AG09309 (cell line): ENCODE measurements at regions not wholly inside any gene's neighbourhood (a gene's known extent, or its start where the extent isn't known, plus 50 kb on each side); places are given as distances from the start of the nearest gene placed in this dataset.

Experiments used
- DNase-seq: peaks from one replicate; pipeline ENCODE4 v3.0.0-alpha.2; 2010; ENCODE audit warnings: low read depth
- H3K4me3 ChIP-seq: 2 replicates; pipeline ENCODE4 v1.5.1; 2011; ENCODE audit warnings: mild to moderate bottlenecking, low read depth, low read length, moderate library complexity; ENCODE audit not compliant: control insufficient read depth
- TF ChIP-seq, protein P1 (sequence below): IDR thresholded peaks from 2 replicates; pipeline ENCODE4 v1.5.1; 2011; ENCODE audit warnings: mild to moderate bottlenecking, low read depth, low read length, inconsistent platforms; ENCODE audit not compliant: insufficient read depth, control insufficient read depth; ENCODE audit errors: missing control alignments

DNA sequence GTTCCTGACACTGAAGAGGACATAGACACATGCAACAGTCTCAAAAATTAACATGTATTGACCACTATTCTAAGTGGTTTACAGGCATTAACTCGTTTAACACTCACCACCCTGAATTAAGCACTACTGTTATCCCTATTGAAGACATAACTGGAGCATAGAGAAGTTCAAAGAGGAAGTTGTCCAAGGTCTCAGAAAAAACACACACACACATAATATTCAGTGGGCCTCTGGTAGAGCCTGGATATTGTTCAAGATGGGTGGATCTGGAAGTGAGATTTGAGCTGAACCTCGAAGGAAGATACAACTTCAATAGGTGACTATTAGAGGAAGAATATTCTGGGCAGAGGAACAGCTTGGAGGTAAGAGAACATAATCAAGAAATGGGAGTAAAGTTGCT is 334.9 kb downstream of the HNRNPD start:
- DNase-seq = no peak
- TF ChIP-seq, protein P1, sequence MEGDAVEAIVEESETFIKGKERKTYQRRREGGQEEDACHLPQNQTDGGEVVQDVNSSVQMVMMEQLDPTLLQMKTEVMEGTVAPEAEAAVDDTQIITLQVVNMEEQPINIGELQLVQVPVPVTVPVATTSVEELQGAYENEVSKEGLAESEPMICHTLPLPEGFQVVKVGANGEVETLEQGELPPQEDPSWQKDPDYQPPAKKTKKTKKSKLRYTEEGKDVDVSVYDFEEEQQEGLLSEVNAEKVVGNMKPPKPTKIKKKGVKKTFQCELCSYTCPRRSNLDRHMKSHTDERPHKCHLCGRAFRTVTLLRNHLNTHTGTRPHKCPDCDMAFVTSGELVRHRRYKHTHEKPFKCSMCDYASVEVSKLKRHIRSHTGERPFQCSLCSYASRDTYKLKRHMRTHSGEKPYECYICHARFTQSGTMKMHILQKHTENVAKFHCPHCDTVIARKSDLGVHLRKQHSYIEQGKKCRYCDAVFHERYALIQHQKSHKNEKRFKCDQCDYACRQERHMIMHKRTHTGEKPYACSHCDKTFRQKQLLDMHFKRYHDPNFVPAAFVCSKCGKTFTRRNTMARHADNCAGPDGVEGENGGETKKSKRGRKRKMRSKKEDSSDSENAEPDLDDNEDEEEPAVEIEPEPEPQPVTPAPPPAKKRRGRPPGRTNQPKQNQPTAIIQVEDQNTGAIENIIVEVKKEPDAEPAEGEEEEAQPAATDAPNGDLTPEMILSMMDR = no peak
- no peak overlapping the region for H3K4me3 ChIP-seq

DNA sequence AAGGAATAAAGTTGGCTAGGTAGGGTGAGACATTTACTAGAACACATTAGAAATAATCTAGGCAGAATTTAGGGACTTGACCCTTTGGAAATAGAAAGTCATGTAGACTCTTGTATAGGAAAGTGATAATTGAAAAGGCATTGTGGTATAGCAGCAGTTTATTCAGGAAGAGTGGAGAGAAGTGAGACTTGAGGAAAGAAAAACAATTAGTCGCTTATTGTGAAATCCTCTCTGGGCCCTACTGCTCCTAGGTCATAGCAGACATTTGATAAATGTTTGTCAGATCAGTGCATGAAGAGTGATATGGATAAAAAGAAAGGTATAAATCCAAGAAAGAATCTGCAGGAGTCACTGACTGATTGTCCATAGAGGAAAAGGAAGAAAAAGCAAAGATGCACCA is 337.6 kb downstream of the HNRNPD start:
- TF ChIP-seq, protein P1 = no peak
- DNase-seq = no peak
- no peak overlapping the region for H3K4me3 ChIP-seq

DNA sequence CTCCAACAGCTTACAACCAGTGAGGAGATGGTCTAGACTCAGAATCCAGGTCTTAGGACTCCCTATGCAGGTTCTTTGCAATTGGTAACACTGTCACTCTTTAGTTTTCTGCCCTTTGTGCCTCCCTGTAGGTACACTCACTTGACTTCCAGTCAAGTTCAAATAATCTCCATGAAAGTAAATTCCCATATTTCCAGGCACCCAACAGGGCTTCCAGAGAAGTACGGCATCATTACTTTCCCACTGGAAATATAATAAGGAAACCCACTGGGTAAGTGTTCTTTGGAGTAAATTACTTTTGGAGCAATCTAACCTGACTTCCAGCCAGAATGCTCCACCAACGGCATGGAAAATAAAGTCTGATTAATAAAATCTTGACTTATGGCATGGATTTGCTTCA is 338.9 kb downstream of the HNRNPD start:
- no peak for DNase-seq

DNA sequence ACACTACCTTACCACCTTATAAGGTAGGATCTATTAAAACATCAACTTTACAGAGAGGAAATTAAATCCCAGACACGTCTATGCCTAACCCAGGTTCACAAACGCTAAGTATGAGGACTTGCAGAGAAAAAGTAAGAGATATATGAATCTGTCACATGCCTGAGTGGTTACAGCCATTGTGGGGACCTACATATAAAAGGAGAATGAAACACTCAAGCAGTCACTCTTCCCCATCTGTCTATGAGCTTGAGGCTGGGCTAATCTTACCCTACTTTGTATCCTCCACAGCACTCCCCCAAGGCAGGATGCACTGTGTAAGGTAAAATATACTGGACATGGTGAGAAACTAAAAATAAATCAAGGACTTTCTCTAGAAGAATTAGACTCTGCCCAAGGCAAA is 339.9 kb downstream of the HNRNPD start:
- TF ChIP-seq, protein P1 = no peak
- no peak overlapping the region for H3K4me3 ChIP-seq
- DNase-seq = no peak

More for the DNA sequence above, 338.9 kb downstream of the HNRNPD start:
- no peak overlapping the region for H3K4me3 ChIP-seq
- TF ChIP-seq, protein P1 = no peak

DNA sequence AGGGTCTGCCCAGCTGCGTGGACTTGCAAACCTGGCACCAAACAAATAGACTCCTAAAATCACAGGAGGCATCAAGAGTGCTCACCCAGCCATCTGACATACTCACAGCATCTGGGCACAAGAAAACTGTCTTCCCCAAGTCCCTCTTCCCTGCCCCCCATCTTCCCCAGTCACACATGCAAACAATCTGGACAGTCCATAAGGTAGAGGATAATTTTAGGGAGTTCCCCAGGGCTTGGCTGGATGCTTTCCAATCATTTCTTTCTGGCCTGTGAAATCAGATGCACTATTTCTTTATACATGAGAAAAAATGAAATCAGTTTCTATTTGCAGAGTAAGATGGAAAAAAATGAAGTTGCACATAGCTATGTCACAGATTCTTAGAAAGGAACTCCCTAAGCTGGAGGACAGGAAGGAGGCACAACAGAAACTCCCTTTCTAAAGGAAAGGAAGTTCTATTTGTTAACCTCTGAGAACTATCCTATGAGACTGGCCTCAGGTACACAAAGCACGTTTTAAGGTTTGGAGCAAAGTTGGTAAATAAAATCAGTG is 342.3 kb downstream of the HNRNPD start:
- TF ChIP-seq, protein P1 = no peak
- DNase-seq = no peak

DNA sequence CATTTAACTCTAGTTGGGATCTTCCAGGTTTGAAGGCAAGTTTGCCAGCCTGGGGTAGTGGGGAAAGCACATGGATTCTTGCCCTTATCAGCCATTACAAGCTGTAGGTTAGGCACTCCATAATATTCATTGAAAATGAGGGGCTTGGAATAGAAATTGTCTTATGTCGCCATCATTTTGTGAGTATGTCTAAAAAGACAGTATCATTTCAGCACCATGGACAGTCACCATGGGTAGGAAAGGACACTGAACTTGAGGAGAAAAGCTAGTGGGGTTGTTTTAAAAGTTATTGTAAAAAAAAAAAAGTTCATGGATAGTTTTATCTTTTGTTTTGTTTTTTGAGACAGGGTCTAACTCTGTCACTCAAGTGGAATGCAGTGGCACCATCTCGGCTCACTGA is 356.1 kb downstream of the HNRNPD start:
- DNase-seq = no peak
- no peak overlapping the region for H3K4me3 ChIP-seq
- TF ChIP-seq, protein P1 = no peak

More for the DNA sequence above, 342.3 kb downstream of the HNRNPD start:
- no peak overlapping the region for H3K4me3 ChIP-seq

DNA sequence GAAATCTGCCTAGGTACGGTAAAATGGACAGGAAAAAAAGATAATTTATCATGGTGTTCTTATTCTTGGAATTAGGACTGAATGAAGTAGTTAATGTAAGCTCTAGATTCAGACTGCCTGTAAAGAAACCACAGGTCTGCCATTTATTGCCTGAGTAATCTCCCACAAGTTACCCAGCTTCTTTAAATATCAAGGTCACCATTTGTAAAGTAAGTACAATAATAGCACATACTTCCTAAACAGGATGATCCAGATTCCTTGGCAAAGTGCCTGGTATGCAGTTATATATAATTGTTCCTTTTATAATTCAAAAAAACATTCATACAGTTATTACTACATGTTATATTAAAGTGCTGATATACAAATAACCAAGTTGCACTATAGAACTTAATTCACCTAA is 368.6 kb downstream of the HNRNPD start:
- H3K4me3 ChIP-seq = no peak overlapping the region
- DNase-seq = no peak
- TF ChIP-seq, protein P1 = no peak
